ENCODE measurements at regions not wholly inside any gene's neighbourhood (a gene's known extent, or its start where the extent isn't known, plus 50 kb on each side); places are given as distances from the start of the nearest gene placed in this dataset.

GRCh38 chr5:145365464-145365863 is 469.7 kb downstream of the PRELID2 start:
- no peak for DNase-seq (ENCODE audit: low read depth)

- DNase-seq (ENCODE audit: low read depth) = no peak
Observed at GRCh38 chr5:145362266-145362665, 472.9 kb downstream of the PRELID2 start.

GRCh38 chr5:145360936-145361335 is 474.2 kb downstream of the PRELID2 start:
- no peak for DNase-seq (ENCODE audit: low read depth)

GRCh38 chr5:145350513-145350912 is 484.6 kb downstream of the PRELID2 start:
- no peak for DNase-seq (ENCODE audit: low read depth)

GRCh38 chr5:145347026-145347616 is 488.0 kb downstream of the PRELID2 start:
- no peak for DNase-seq (ENCODE audit: low read depth)

GRCh38 chr5:145345511-145346287 is 489.4 kb downstream of the PRELID2 start:
- no peak for DNase-seq (ENCODE audit: low read depth)

- no peak for DNase-seq (ENCODE audit: low read depth)
Observed at GRCh38 chr5:145341842-145342241, 493.3 kb downstream of the PRELID2 start.

- no peak for DNase-seq (ENCODE audit: low read depth)
Observed at GRCh38 chr5:145340099-145340498, 495.0 kb downstream of the PRELID2 start.

GRCh38 chr5:145324767-145325479 is 510.2 kb downstream of the PRELID2 start:
- no peak for DNase-seq (ENCODE audit: low read depth)

- DNase-seq (ENCODE audit: low read depth) = no peak
Observed at GRCh38 chr5:145324101-145324500, 511.0 kb downstream of the PRELID2 start.

- DNase-seq (ENCODE audit: low read depth) = no peak
Observed at GRCh38 chr5:145316282-145316681, 518.9 kb downstream of the PRELID2 start.

- DNase-seq (ENCODE audit: low read depth) = no peak
Observed at GRCh38 chr5:145307866-145308382, 527.2 kb downstream of the PRELID2 start.

- no peak for DNase-seq (ENCODE audit: low read depth)
Observed at GRCh38 chr5:145295236-145295835, 539.8 kb downstream of the PRELID2 start.

GRCh38 chr5:145294331-145294730 is 540.8 kb downstream of the PRELID2 start:
- no peak for DNase-seq (ENCODE audit: low read depth)

GRCh38 chr5:145293716-145294115 is 541.4 kb downstream of the PRELID2 start:
- no peak for DNase-seq (ENCODE audit: low read depth)

GRCh38 chr5:145292278-145292677 is 542.9 kb downstream of the PRELID2 start:
- DNase-seq (ENCODE audit: low read depth) = no peak

- DNase-seq (ENCODE audit: low read depth) = no peak
Observed at GRCh38 chr5:145283141-145283810, 551.9 kb downstream of the PRELID2 start.

GRCh38 chr5:145280806-145281205 is 554.3 kb downstream of the PRELID2 start:
- DNase-seq (ENCODE audit: low read depth) = no peak

- DNase-seq (ENCODE audit: low read depth) = no peak
Observed at GRCh38 chr5:145280214-145280613, 554.9 kb downstream of the PRELID2 start.

- DNase-seq (ENCODE audit: low read depth) = no peak
Observed at GRCh38 chr5:145260670-145261069, 574.5 kb downstream of the PRELID2 start.

GRCh38 chr5:145247745-145248040 is 587.4 kb downstream of the PRELID2 start:
- DNase-seq (ENCODE audit: low read depth) = no peak
